GM18517 (cell line): ENCODE measurements at regions not wholly inside any gene's neighbourhood (a gene's known extent, or its start where the extent isn't known, plus 50 kb on each side); places are given as distances from the start of the nearest gene placed in this dataset.

ENCODE experiments used
- ATAC-seq: cut with Tn5 transposase; IDR thresholded peaks from one replicate; pipeline ENCODE4 v1.9.1; 2021; ENCODE audit warnings: mild to moderate bottlenecking, moderate library complexity; ENCODE audit not compliant: unreplicated experiment

- no peak for ATAC-seq
Observed at GRCh38 chr5:67536866-67537265, 340.3 kb upstream of the CD180 start.

GRCh38 chr5:67530609-67531255 lies 334.1 kb upstream of the CD180 start:
- ATAC-seq, result no peak

GRCh38 chr5:67528953-67529352 lies 332.4 kb upstream of the CD180 start:
- ATAC-seq, result no peak

GRCh38 chr5:67526793-67527192 lies 330.2 kb upstream of the CD180 start:
- ATAC-seq, result no peak

- ATAC-seq, result no peak
Observed at GRCh38 chr5:67520161-67520908, 323.7 kb upstream of the CD180 start.

- no peak for ATAC-seq
Observed at GRCh38 chr5:67518227-67518626, 321.6 kb upstream of the CD180 start.

GRCh38 chr5:67516948-67517565 lies 320.5 kb upstream of the CD180 start:
- no peak for ATAC-seq

GRCh38 chr5:67515762-67516161 lies 319.2 kb upstream of the CD180 start:
- no peak for ATAC-seq

- ATAC-seq, result no peak
Observed at GRCh38 chr5:67515020-67515689, 318.6 kb upstream of the CD180 start.

- no peak for ATAC-seq
Observed at GRCh38 chr5:67512758-67513157, 316.2 kb upstream of the CD180 start.

- ATAC-seq, result no peak
Observed at GRCh38 chr5:67511911-67512310, 315.3 kb upstream of the CD180 start.

GRCh38 chr5:67510204-67510603 lies 313.6 kb upstream of the CD180 start:
- no peak for ATAC-seq

- no peak for ATAC-seq
Observed at GRCh38 chr5:67509402-67510186, 313.0 kb upstream of the CD180 start.

GRCh38 chr5:67506241-67506640 lies 309.6 kb upstream of the CD180 start:
- ATAC-seq, result no peak

GRCh38 chr5:67502951-67503350 lies 306.4 kb upstream of the CD180 start:
- no peak for ATAC-seq

- ATAC-seq, result no peak
Observed at GRCh38 chr5:67496051-67496450, 299.5 kb upstream of the CD180 start.

- ATAC-seq, result no peak
Observed at GRCh38 chr5:67495072-67495471, 298.5 kb upstream of the CD180 start.

- ATAC-seq, result no peak
Observed at GRCh38 chr5:67494186-67494855, 297.7 kb upstream of the CD180 start.

- no peak for ATAC-seq
Observed at GRCh38 chr5:67493676-67494075, 297.1 kb upstream of the CD180 start.
